Prostate gland (tissue), 2 donors: ENCODE measurements at regions not wholly inside any gene's neighbourhood (a gene's known extent, or its start where the extent isn't known, plus 50 kb on each side); places are given as distances from the start of the nearest gene placed in this dataset.
"Not testable (repeated sequence)": the region's sequence is repeated elsewhere in the genome, so short reads cannot be mapped to it uniquely, and the experiment has no call there.

Experiments
- DNase-seq: peaks from one replicate; pipeline ENCODE4 v3.0.0-alpha.2; 2019; ENCODE audit warnings: low spot score
- H3K27ac ChIP-seq, 2 donors: fragments of 200-600 bp; sonication (generic); 2 replicates each; pipeline ENCODE4 v1.5.1; 2017 to 2019
- H3K27me3 ChIP-seq: fragments of 200-600 bp; sonication (generic); replicated peaks from 2 replicates; pipeline ENCODE4 v1.5.1; 2019; ENCODE audit not compliant: insufficient read depth
- H3K36me3 ChIP-seq, 2 donors: fragments of 200-600 bp; sonication (generic); 1 replicate in 1 of 2; 2 replicates in 1 of 2; pipeline versions ENCODE4 v1.5.1 to v1.8.1; 2017 to 2019
- H3K4me1 ChIP-seq: fragments of 200-600 bp; sonication (generic); replicated peaks from 2 replicates; pipeline ENCODE4 v1.5.1; 2019
- H3K4me3 ChIP-seq, 2 donors: fragments of 200-600 bp; sonication (generic); 2 replicates each; pipeline ENCODE4 v1.5.1; 2017 to 2019
- H3K9me3 ChIP-seq: fragments of 200-600 bp; sonication (generic); 2 replicates; pipeline ENCODE4 v1.5.1; 2017
- CTCF ChIP-seq, 4 experiments: fragments of 200-600 bp in 2 of 4; fragments of 450-650 bp in 2 of 4; sonication (generic) in 2 of 4; IDR thresholded peaks; 1 replicate in 3 of 4; 2 replicates in 1 of 4; pipeline ENCODE4 v1.5.1; 2016 to 2019; ENCODE audit warnings: antibody characterized with exemption in 4 of 4, mild to moderate bottlenecking in 2 of 4, moderate library complexity in 2 of 4
- POLR2A ChIP-seq: fragments of 450-650 bp; IDR thresholded peaks from one replicate; pipeline ENCODE4 v1.6.1; 2016; ENCODE audit warnings: antibody characterized with exemption, mild to moderate bottlenecking
- POLR2AphosphoS5 ChIP-seq: sonication (generic); formaldehyde crosslinking; IDR thresholded peaks from one replicate; pipeline ENCODE4 v1.6.1; 2017; ENCODE audit warnings: antibody characterized with exemption
- WGBS: methylation state at CpG from one replicate; pipeline ENCODE4 v1.1.5; 2018; 5-methylcytosine and 5-hydroxymethylcytosine counted together
- intact Hi-C: fragments of 100-400 bp; cut with DNase I; formaldehyde crosslinking; loops from one replicate; pipeline ENCODE4 v1.14.2; 2022

GRCh38 chr6:113683968-113684367 lies 173.2 kb upstream of the MARCKS start:
- H3K27me3 ChIP-seq = no peaks in the 10 kb centered on the region
- no peak for TF ChIP-seq CTCF (IDR thresholded peaks at IDR 0.05)
- no peak for TF ChIP-seq POLR2AphosphoS5
- TF ChIP-seq POLR2A = no peak
- H3K9me3 ChIP-seq = no peaks in the 10 kb centered on the region
- 89% methylated on average over 3 of the region's 3 CpGs for WGBS
- H3K36me3 ChIP-seq = no peaks in the 10 kb centered on the region
- intact Hi-C loops = no loop called here
- no peaks in the 10 kb centered on the region for H3K4me1 ChIP-seq
- H3K4me3 ChIP-seq = no peak overlapping the region
- H3K27ac ChIP-seq = no peak overlapping the region
- DNase-seq = no peak

GRCh38 chr6:113684382-113684901 lies 172.7 kb upstream of the MARCKS start:
- no peak overlapping the region for H3K27ac ChIP-seq
- no peak overlapping the region for H3K4me3 ChIP-seq
- no peak for DNase-seq
- H3K4me1 ChIP-seq = no peaks in the 10 kb centered on the region
- no peaks in the 10 kb centered on the region for H3K9me3 ChIP-seq
- 74% methylated on average over 2 of the region's 2 CpGs for WGBS
- TF ChIP-seq POLR2AphosphoS5 = no peak
- TF ChIP-seq POLR2A = no peak
- TF ChIP-seq CTCF (IDR thresholded peaks at IDR 0.05) = no peak
- no peaks in the 10 kb centered on the region for H3K36me3 ChIP-seq
- intact Hi-C loops = no loop called here
- no peaks in the 10 kb centered on the region for H3K27me3 ChIP-seq

GRCh38 chr6:113686049-113686448 lies 171.1 kb upstream of the MARCKS start:
- Histone ChIP-seq H3K4me3 (no peak overlapping the region), H3K27ac (peak overlapping the region in 1 of 2 donors; percentile 13), H3K9me3 (no peaks in the 10 kb centered on the region), H3K27me3 (no peaks in the 10 kb centered on the region), H3K4me1 (no peaks in the 10 kb centered on the region), H3K36me3 (no peaks in the 10 kb centered on the region)
- TF ChIP-seq POLR2A = no peak
- peak; percentile 42 for TF ChIP-seq POLR2AphosphoS5
- 45% methylated on average over 1 of the region's 1 CpG for WGBS
- intact Hi-C loops = no loop called here
- no peak for DNase-seq

GRCh38 chr6:113689620-113690019 lies 167.5 kb upstream of the MARCKS start:
- DNase-seq, H3K36me3 ChIP-seq, intact Hi-C loops, H3K9me3 ChIP-seq, H3K4me3 ChIP-seq, H3K27me3 ChIP-seq, H3K4me1 ChIP-seq, H3K27ac ChIP-seq: not testable (repeated sequence)
- peak in 2 of 4 experiments; percentile 8 to 19 for TF ChIP-seq CTCF (IDR thresholded peaks at IDR 0.05)
- 98% methylated on average over 4 of the region's 4 CpGs for WGBS

- Histone ChIP-seq H3K4me3 (no peak overlapping the region), H3K27me3 (no peaks in the 10 kb centered on the region), H3K4me1 (no peaks in the 10 kb centered on the region), H3K27ac (peak overlapping the region; percentile 24 to 45), H3K36me3 (no peaks in the 10 kb centered on the region), H3K9me3 (no peaks in the 10 kb centered on the region)
- intact Hi-C loops = no loop called here
- 61% methylated on average over 4 of the region's 5 CpGs for WGBS
- DNase-seq = peak; percentile 36
- TF ChIP-seq POLR2AphosphoS5 (peak; percentile 77), CTCF (IDR thresholded peaks at IDR 0.05) (no peak), POLR2A (no peak)
Measured at GRCh38 chr6:113690281-113691259, 166.6 kb upstream of the MARCKS start.
